ENCODE measurements at regions not wholly inside any gene's neighbourhood (a gene's known extent, or its start where the extent isn't known, plus 50 kb on each side); places are given as distances from the start of the nearest gene placed in this dataset.
"Not testable (repeated sequence)": the region's sequence is repeated elsewhere in the genome, so short reads cannot be mapped to it uniquely, and the experiment has no call there.

DNA sequence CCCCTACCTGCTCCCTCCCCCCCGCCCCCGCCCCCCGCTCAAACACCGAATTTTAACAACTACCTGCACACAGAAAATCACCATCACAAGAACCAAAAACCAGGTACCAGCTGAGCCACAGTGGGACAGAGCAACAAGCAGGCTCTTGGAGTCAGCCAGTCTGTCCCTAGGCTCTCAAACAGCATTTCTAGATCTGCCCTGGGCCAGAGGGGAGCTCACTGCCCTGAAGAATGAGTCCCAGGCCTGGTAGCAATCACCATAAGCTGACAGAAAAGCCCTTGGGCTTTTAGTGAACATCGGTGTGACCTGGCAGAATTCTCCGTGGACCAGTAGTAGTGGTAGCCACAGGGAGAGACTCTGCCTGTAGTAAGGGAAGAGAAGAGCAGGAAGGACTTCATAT is 58.3 kb downstream of the C11orf87 start:
- DNase-seq = no peak

DNA sequence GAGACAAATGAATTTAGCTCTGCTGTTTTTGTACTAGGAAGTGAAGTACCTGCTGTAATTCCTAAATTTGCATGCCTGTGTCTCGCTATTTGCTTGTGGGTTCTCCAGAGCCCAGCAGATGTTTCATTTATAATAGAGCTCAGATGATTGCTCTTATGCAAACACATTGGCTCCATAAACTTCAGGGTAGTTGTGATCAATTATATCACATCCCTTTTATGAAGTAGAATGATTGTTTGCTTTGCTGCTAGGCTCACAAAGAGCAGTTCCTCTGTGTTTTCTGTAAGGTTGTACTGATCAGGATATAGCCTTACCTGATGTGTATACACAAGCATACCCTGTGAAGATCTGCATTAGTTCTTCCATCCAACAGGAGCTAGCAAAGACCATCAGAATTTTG is 64.1 kb downstream of the C11orf87 start:
- no peak for DNase-seq

DNA sequence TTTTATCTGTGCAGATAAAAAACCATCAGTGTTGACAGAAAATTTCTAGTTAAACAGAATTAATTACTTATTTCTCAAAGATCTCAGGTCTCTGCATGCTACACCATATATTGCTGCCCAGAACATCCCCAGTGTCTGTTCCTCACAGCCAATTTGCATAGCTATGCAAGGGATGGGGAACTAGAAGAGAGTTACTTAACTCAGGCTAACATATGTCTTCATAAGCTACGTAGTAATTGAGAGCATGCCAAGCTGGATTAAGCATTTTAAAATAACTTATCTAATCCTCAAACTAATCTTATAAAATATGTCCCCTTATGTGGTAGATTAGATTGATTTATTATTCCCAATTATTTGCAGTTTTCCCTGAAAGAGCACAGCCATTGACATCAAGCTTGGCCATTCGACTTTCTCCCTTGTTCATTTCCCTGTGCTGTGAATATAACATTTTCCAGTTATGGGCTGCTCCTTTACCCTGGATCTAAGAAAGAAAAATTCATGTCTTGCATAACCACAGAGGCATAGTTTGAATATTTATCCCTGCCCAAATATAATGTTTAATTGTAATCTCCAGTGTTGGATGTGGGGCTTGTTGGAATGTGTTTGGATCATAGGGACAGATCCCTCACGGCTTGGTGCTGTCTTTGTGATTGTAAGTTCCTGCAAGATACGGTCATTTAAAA is 69.1 kb downstream of the C11orf87 start:
- DNase-seq = no peak

DNA sequence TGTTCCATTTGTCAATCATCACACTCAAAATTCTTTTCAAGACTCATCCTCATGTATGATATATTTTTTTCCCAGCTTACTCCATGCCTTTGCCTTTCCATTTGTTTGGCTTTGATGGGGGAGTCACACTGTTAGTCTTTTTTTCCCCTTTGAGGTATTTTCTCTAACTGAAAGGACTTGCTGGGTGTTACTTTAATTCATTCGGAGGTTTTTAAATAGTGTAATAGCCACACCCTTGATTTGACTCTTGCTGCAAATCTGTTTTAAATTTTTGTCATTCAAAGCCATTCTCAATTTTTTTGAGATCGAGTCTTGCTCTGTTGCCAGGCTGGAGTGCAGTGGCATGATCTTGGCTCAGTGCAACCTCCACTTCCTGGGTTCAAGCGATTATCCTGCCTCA is 84.1 kb downstream of the C11orf87 start:
- no peak for DNase-seq

DNA sequence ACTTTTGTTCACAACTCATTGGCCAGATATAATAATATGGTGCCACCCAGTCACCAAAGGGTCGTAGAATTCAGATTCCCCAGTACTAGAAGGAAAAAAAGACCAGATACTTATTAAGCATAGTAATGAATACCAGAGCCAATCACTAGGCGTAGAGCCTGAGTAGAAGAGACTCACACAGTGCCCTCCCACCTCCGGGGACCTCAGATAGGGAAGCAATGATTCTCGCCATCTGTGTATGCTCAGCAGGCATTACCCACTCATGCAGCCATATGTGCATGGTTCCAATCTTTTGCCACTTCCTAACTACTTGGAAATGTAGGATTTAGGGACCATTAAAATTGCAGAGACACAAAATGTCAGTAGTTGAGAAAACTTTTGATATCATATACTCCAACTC is 85.3 kb downstream of the C11orf87 start:
- no peak for DNase-seq

DNA sequence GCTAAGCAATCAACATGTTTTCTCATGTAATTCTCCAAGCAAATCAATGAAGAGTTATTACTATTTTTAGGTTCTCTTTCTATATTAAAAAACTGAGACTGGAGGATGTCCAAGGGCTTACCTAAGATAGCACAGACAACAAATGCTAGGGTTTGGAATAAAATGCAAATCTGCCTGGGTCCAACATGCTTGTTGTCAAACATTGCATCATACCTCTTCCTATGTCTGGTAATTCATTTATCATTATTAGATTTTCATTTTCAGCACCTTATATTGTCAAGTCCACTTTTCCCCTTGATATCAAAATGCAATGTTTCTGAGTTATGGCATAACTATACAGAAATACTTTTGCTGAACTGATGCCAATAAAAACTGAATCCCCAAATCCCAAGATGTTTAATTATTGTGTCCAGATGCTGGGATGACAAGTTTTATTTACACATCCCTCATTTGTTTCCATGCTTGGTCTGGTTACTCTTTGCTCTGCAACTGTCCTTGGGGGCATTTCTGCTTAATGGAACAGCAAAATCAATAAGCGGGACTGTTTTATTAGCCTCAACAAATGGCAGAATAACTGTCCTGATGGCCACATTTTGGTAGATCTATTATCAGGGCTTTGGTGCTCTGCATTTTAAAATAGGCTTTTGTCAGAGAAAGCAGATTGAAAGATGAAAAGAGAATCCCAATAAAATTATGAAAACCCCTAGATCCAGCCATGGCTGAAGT is 86.0 kb downstream of the C11orf87 start:
- DNase-seq = no peak

DNA sequence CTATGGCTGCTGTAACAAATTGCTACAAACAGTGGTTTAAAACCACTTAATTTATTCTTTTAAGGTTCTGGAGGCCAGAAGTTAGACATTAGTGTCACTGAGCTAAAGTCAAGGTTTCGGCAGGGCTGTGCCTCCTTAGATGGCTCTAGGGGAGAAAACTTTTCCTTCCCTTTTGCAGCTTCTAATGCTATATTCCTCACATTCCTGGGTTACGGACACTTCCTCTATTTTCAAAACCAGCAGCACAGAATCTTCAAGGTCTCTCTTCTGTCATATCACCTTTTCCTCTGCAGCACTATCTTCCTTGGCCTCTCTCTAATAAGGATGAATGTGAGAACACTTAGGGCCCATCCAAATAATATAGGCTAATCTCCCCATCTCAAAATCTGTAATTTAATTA is 87.0 kb downstream of the C11orf87 start:
- DNase-seq = no peak

DNA sequence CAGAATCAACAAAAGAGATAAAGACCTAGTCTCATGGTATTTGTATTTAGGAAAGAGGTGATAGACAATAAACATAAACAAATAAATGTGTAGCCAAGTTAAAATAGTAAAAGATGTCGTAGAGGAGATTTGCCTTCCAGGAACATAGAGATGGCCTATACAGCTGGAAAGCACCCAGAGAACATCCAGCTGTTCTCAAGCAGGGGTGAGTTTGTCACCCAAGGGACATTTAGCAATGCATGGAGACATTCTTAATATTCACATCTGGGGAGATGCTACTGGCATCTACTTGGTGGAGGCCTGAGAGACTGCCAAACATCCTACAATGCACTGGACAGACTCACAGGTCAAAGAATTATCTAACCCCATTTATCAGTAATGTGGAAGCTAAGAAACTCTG is 88.3 kb downstream of the C11orf87 start:
- no peak for DNase-seq

DNA sequence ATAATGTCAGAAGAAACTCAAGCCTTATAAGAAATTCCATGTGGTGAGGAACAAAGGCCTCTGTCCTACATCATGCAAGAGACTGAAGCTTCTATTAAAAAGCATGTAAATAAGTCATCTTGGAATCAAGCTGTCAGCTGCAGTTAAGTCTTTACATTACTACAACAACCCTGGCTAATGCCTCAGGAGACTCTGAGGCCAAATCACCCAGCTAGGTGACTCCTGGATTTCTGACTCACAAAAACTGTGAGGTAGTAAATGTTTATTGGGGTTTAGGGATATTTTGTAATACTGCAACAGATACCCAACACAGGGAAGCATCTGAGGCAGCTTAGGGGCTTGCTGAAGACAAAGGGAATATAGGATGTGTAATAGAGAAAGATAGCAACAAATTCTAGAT is 89.6 kb downstream of the C11orf87 start:
- DNase-seq = no peak

DNA sequence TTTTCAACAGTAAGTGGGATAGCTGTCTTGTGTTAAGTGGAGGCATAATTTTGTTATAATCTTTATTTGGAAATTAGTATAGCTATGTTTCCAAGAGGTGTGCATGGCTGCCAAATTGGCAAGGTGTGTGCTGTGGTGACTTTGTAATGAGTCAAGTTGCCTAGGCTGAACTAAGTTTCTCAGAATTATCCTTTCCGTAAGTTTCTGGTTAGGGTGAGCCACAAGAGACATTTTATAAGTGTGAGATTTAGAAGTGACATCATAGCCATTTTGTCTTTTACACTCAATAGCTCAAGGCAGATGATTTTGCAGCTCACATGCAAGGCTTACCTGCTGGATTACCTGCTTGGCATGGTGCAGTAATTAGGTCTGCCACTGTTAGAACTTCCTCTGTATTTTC is 90.3 kb downstream of the C11orf87 start:
- DNase-seq = no peak

DNA sequence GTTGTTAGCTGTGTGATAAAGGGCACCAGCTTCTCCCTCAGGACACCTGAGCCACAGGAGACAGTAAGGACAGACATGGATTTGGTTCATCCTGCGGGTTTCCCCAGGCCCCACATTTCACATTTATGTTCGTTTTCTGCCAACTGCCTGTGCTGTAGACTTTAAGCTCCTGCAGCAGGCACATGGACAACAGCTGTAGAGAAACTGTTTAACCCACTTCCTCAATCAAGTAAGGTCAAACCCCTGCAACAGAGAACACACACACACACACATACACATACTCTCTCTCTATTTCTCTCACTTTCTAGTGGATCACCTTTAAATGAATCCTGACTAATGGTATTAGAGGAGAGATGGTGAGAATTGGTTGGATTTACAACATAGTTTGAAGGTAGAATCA is 90.7 kb downstream of the C11orf87 start:
- DNase-seq = no peak

DNA sequence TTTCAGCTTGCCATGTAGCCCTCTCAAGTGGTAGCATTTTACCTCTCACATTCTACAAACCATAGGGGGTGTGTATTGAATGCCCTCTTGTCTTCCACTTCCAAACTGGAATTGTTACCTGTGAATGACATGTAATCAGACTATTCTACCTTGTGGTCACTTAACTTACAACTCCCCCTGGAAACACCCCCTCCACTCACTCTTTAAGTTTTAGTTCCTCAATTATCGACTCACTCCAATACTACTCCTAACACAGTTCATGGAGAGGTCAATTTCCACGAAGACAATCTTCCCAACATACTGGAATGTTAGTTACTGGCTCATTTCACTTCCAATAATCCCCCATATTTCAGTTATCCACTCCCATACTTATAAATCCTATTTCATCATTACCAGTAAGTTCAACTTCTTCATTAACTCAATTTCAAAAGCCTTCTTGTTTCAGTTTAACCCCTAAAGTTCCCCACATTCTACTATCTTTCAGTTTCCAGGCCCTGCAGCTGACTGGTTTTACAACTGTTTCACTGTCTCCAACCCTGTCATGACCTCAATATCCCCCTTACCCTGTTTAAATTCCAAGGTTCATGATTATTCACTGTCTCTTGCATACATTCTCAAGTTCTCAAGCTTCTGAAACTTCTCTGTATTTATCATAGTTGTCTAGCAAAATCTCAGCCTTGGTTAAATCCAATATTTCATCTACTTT is 92.5 kb downstream of the C11orf87 start:
- DNase-seq = no peak

DNA sequence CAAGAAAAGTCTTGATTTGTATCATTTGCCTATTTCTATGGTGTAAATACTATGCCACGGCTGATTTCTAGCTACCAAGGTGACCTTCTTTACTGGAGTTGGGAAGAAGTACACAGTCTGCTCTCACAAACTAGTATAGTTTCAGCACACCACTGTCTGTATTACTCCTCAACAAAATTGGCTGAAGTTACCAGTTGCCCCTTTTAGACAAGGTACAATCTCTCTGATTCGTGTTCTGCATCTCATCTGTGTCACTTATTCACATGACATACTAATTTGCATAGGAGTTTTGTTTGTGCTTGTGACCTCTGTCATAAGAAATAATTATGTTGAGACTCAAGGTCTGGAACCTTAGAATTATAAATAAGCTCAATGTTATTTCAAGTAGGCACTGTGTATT is 97.3 kb downstream of the C11orf87 start:
- DNase-seq = no peak

DNA sequence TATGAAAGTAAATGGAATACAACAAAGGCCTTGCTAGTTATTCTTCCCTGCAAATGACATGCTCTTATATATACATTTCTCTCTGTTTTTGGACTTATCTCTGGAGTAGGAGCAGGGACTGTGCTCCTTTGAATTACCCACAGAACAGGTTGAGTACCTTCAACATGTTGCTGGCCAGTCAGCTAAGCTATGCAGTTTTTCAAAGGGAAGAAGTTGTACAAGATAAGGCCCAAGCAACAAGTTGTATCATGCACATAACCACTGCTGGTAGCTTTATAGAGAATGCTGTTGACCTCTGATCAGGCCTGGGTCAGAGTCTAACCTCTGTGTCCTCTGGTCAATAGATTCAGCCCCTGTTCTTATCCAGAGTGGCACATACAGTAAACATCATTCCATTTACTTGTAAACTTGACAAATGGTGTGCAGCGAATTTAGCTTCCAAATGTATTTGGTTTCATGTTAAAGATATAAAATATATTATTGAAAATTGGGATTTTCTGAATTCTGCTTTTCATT is 99.6 kb downstream of the C11orf87 start:
- DNase-seq = no peak

DNA sequence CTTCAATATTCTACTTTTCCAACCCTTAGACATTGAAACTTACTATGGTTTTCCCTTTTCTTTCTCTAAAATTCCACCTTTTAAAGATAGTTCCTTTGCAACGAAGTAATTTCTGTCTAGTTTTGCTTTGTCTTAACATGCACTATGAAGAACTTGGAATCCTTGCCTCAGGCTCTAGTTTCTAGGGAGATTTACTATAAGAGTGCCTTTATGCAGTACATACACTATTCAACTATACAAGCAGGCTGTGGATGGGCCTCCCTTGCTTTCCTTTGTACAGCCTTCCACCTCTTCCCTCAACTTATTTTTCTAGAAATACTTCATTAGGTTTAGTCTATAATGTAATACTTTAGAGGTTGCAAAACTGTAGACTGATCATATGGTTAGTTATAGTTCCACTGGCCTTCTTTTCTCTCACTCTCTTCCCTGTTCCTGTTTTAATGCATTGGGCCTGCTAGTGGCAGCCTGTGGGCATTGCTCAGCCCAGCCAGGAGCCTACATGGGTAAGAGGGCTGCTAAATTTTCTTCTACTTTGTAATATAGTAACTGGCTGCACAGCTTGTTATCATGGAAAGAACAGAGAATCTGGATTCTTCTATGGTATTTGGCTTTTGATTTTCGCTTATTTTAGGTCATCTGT is 100.2 kb downstream of the C11orf87 start:
- DNase-seq = no peak

DNA sequence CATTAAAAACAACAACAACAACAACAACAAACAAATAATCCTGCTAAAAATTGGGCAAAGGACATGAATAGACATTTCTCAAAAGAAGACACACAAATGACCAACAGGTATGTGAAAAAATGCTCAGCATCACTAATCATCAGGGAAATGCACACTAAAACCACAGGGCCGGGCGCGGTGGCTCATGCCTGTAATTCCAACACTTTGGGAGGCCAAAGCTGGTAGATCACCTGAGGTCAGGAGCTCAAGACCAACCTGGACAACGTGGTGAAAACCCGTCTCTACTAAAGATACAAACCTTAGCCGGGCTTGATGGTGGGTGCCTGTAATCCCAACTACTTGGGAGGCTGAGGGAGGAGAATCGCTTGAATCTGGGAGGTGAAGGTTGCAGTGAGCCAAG is 103.6 kb downstream of the C11orf87 start:
- DNase-seq = not testable (repeated sequence)

DNA sequence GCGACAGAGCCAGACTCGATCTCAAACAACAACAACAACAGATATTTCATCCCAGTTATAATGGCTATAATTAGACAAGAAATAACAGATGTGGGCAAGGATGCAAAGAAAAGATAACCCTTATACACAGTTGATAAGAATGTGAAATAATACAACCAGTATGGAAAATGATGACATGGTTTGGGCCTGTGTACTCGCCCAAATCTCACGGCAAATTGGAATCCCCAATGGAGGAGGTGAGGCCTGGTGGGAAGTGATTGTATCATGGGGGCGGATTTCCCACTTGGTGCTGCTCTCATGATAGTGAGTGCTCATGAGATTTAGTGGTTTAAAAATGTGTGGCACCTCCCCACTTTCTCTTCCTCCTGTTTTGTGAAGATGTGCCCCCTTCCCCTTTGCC is 104.1 kb downstream of the C11orf87 start:
- no peak for DNase-seq

DNA sequence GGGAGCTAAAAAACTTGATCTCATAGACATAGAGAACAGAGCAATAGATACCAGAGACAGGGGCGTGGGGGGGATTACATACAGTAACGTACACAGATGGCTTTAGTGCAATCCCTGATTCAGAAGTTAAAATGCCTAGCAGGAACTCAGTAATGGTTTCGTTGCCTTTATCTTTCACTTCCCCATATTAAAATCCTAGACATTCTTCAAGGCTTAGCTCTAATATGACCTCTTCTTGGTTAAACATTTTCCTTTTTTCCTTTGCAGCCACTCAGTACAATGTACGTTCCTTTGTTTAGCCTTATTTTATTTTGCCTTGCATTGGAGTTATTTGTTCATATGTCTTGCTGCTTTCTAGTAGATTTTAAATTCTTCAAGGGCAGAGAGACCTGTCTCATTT is 104.9 kb downstream of the C11orf87 start:
- peak in 1 of 4 experiments; percentile 6 for DNase-seq

DNA sequence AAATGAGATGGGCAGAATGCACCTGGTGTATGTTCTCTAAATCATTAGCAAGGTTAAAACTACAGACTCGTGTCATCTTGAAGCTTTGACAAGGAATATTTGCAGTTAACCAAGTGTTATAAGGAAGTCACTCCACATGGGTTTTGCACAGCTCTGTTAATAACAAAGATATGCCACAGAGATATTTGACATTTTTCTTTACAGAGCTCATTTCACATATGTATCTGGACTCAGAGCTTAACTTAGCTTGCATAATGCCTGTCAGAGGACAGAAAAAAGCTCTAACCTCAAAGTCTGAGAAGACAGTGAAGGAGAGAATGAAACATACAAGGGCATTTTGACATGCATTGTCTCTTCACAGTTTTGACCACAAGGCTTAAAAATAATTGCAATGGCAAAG is 105.5 kb downstream of the C11orf87 start:
- DNase-seq = no peak

DNA sequence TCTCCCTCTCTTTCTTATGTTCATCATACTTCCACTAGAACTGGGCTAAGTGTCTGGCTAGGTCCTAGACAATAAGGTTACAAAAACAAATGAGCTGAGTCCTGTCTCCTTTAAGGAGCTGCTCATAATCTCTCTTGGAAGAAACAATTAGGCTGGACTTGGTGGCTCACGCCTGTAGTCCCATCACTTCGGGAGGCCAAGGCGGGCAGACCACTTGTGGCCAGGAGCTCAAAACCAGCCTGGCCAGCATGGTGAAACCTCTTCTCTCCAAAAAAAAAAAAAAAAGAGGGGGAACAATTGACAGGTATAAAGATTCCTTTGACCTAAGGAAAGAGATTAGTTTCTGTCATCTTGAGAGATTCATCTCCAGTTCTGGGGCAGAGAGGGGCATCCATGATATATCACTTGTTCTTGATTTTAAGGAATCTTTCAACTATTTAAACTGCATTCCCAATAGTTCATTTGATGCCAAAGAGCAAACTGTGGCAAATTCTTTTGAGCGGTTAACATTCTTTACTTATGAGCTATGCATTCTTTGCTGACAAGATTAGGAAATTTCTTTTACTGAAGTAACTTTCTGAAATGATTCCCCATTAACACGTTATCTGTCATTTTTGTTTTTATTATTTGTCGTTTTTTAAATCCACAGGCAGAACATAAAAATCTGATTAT is 125.5 kb downstream of the C11orf87 start:
- no peak for DNase-seq

DNA sequence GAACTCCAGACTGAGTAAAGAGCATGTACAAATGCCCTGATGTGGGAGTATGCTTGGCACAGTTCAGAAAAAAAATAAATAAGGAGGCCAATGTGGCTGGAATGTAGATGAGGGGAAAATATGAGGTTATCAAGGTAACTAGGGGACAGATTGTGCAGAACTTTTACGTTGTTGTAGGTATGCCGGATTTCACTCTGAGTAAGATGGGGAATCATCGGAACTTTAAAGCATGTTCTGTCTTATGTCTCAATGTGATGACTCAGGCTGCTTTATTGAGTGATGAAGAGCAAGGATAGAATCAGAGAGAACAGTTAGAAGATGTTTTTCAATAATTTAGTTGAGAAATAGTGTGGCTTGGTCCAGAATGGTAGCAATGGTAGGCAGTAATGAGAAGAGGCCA is 130.4 kb downstream of the C11orf87 start:
- no peak for DNase-seq

DNA sequence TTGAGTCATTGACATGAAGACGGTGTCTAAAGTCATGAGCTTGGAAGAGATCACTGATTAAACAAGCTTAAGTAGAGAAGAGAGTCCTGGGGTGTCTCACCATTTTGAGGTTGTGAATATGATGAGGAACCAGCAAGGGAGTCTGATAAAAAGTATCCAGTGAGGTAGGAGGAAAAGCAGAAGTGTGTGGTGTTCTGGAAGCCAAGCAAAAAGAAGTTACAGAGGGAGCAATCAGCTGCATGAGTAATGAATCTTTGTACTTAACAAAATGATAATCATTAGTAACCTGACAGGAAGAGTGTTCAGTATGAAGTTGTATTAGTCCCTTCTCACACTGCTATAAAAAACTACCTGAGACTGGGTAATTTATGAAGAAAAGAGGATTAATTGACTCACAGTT is 131.3 kb downstream of the C11orf87 start:
- DNase-seq = no peak

DNA sequence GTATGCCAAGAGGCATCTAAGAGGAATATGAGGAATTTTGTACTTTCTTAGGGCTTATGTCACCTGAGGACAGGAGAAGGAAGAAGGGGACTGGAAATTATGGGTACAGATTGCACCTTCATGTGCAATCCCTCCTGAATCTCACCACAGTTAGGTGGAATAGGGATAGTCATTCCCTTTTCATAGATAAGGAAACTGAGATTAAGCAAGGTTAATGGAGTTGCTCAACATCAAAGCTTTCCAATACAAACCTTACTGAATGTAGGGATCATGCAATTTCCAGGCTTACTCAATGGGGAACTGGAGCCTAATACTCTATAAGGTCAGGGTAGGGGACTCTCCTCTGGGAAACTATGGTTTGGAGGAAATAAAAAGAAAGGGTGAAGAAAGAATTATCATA is 133.0 kb downstream of the C11orf87 start:
- no peak for DNase-seq

All from suppressor macrophage (primary cell).